Tibial artery (tissue), 4 donors: ENCODE measurements at regions not wholly inside any gene's neighbourhood (a gene's known extent, or its start where the extent isn't known, plus 50 kb on each side); places are given as distances from the start of the nearest gene placed in this dataset.

Source experiments
- DNase-seq, 2 donors: peaks; one replicate each; pipeline ENCODE4 v3.0.0-alpha.2; 2019
- H3K27ac ChIP-seq, 2 donors: fragments of 200-600 bp; sonication (generic) in 1 of 2; 1 replicate in 1 of 2; 2 replicates in 1 of 2; pipeline ENCODE4 v1.5.1; 2018 to 2019; ENCODE audit warnings: mild to moderate bottlenecking in 1 of 2
- H3K27me3 ChIP-seq, 2 donors: fragments of 200-600 bp; sonication (generic) in 1 of 2; one replicate each; pipeline versions ENCODE4 v1.5.1 to v1.6.0; 2016 to 2019
- H3K36me3 ChIP-seq, 3 donors: fragments of 200-600 bp; sonication (generic) in 2 of 3; one replicate each; pipeline ENCODE4 v1.5.1; 2016 to 2019; ENCODE audit warnings: mild to moderate bottlenecking in 2 of 3
- H3K4me1 ChIP-seq, 4 donors: fragments of 200-600 bp; sonication (generic) in 2 of 4; 1 replicate in 3 of 4; 2 replicates in 1 of 4; pipeline ENCODE4 v1.5.1; 2016 to 2019
- H3K4me3 ChIP-seq, 2 donors: fragments of 200-600 bp; sonication (generic) in 1 of 2; 1 replicate in 1 of 2; 2 replicates in 1 of 2; pipeline ENCODE4 v1.5.1; 2018 to 2019; ENCODE audit warnings: mild to moderate bottlenecking in 2 of 2
- H3K9me3 ChIP-seq, 3 donors: fragments of 200-600 bp; sonication (generic) in 1 of 3; one replicate each; pipeline ENCODE4 v1.5.1; 2016 to 2019
- CTCF ChIP-seq, 2 experiments: fragments of 200-600 bp in 1 of 2; fragments of 450-650 bp in 1 of 2; IDR thresholded peaks; one replicate each; pipeline ENCODE4 v1.5.1; 2017 to 2019; ENCODE audit warnings: antibody characterized with exemption in 2 of 2, mild to moderate bottlenecking in 1 of 2, moderate library complexity in 1 of 2
- intact Hi-C: fragments of 100-400 bp; cut with DNase I; formaldehyde crosslinking; loops from one replicate; pipeline ENCODE4 v1.15.0; 2023; ENCODE audit warnings: low total_unique reads

- H3K36me3 ChIP-seq: no peaks in the 10 kb centered on the region
- H3K4me3 ChIP-seq: no peak overlapping the region
- no peak for DNase-seq
- H3K9me3 ChIP-seq: no peaks in the 10 kb centered on the region
- no peaks in the 10 kb centered on the region for H3K27me3 ChIP-seq
- intact Hi-C loops: no loop called here
- TF ChIP-seq CTCF (IDR thresholded peaks at IDR 0.05): no peak
- H3K27ac ChIP-seq: no peak overlapping the region
- H3K4me1 ChIP-seq: no peaks in the 10 kb centered on the region
Observed at GRCh38 chr2:173493874-173494273, 139.2 kb downstream of the CDCA7 start.

- DNase-seq: no peak
- peak overlapping the region; percentile 14 to 33 for H3K4me3 ChIP-seq
- no peaks in the 10 kb centered on the region for H3K4me1 ChIP-seq
- H3K36me3 ChIP-seq: no peaks in the 10 kb centered on the region
- intact Hi-C loops: no loop called here
- no peaks in the 10 kb centered on the region for H3K9me3 ChIP-seq
- no peak for TF ChIP-seq CTCF (IDR thresholded peaks at IDR 0.05)
- H3K27ac ChIP-seq: peak overlapping the region in 1 of 2 donors; percentile 32
- no peaks in the 10 kb centered on the region for H3K27me3 ChIP-seq
Observed at GRCh38 chr2:173496746-173497145, 142.1 kb downstream of the CDCA7 start.

DNA sequence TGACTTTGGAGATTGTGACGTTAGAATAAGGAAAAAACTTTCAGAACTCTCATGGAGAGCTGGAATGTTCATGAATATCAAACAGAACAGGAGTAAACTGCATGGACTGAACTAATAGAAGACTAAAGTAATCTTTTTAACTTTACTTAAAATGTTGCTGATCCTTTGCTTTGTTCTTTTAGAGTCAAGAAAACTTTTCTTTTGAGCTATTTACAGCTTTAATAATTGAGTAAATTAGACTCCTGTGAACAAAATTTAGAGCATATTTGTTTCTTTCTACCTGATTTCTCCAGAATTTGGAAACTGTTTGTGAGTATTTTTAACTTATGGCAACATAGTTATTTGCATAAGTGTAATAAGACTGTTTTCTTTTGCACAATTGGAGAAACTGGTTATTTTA lies 146.3 kb downstream of the CDCA7 start:
- Histone ChIP-seq H3K4me3 (no peak overlapping the region), H3K36me3 (no peaks in the 10 kb centered on the region), H3K27ac (no peak overlapping the region), H3K27me3 (no peaks in the 10 kb centered on the region), H3K9me3 (no peaks in the 10 kb centered on the region), H3K4me1 (no peaks in the 10 kb centered on the region)
- DNase-seq: no peak
- TF ChIP-seq CTCF (IDR thresholded peaks at IDR 0.05): no peak
- intact Hi-C loops: no loop called here

- intact Hi-C loops: no loop called here
- DNase-seq: no peak
- no peaks in the 10 kb centered on the region for H3K27me3 ChIP-seq
- H3K9me3 ChIP-seq: no peaks in the 10 kb centered on the region
- H3K4me1 ChIP-seq: no peaks in the 10 kb centered on the region
- H3K27ac ChIP-seq: no peak overlapping the region
- TF ChIP-seq CTCF (IDR thresholded peaks at IDR 0.05): no peak
- no peak overlapping the region for H3K4me3 ChIP-seq
- H3K36me3 ChIP-seq: no peaks in the 10 kb centered on the region
Observed at GRCh38 chr2:173502296-173502695, 147.6 kb downstream of the CDCA7 start.

GRCh38 chr2:173511357-173511756 lies 156.7 kb downstream of the CDCA7 start:
- H3K4me1 ChIP-seq: no peaks in the 10 kb centered on the region
- intact Hi-C loops: no loop called here
- no peaks in the 10 kb centered on the region for H3K9me3 ChIP-seq
- H3K27ac ChIP-seq: no peak overlapping the region
- no peak for DNase-seq
- no peak for TF ChIP-seq CTCF (IDR thresholded peaks at IDR 0.05)
- H3K4me3 ChIP-seq: no peak overlapping the region
- H3K36me3 ChIP-seq: no peaks in the 10 kb centered on the region
- peaks cover 0 to 2% of the 10 kb centered on the region in 2 donors for H3K27me3 ChIP-seq

DNA sequence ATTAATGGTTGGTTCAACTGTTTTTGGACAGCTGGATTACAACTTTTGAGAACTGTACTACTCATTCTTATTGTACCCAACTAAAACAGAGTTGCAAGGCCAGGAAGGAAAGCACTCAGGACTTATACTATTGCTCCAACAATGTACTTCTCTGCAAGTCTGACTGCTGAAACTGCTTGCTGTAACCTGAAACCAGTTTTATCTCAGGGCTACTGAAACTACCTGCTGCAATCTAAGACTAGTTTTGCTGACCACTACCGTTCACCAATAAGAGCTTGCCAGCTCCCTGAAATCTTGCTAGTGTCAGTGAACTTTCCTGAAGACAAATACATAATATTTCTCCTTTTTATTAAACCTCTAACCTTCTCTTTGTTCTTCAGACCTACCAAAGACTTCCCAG lies 157.3 kb downstream of the CDCA7 start:
- Histone ChIP-seq H3K4me1 (no peaks in the 10 kb centered on the region), H3K27me3 (peaks cover 0 to 2% of the 10 kb centered on the region in 2 donors), H3K9me3 (no peaks in the 10 kb centered on the region), H3K27ac (no peak overlapping the region), H3K36me3 (no peaks in the 10 kb centered on the region), H3K4me3 (no peak overlapping the region)
- DNase-seq: no peak
- no peak for TF ChIP-seq CTCF (IDR thresholded peaks at IDR 0.05)
- intact Hi-C loops: no loop called here
